Endothelial cell of umbilical vein (primary cell): ENCODE measurements at regions not wholly inside any gene's neighbourhood (a gene's known extent, or its start where the extent isn't known, plus 50 kb on each side); places are given as distances from the start of the nearest gene placed in this dataset.

Experiments used
- BruUV-seq: library from RNA; stranded (reverse); fragments of 400-500 nt; replicated peaks from 2 replicates; lab custom pipeline; 2021; lab: Mats Ljungman, UMichigan
- CTCF ChIA-PET: fragments of 300-600, 350-600 bp; sonication (Branson Sonifier 250); formaldehyde crosslinking; loops from one replicate; lab custom pipeline; 2021; ENCODE audit warnings: antibody characterized with exemption, inconsistent platforms; lab: Charles Lee
- POLR2A ChIA-PET: fragments of 300-600, 350-600 bp; sonication (Branson Sonifier 250); formaldehyde crosslinking; loops from one replicate; lab custom pipeline; 2021; ENCODE audit warnings: antibody characterized with exemption, inconsistent platforms; lab: Charles Lee
- DNase-seq: peaks from one replicate; pipeline ENCODE4 v3.0.0-alpha.2; 2011; ENCODE audit warnings: low read depth, low spot score
- FAIRE-seq: peaks from 2 replicates; lab custom pipeline; 2011; peaks lifted over from hg19 to GRCh38; lab: Jason Lieb, UNC
- H2AFZ ChIP-seq: 2 replicates; pipeline ENCODE4 v1.6.0; 2012; ENCODE audit warnings: low read depth, low read length, control low read depth, inconsistent platforms
- H3K27ac ChIP-seq: 2 replicates; pipeline ENCODE4 v1.5.1; 2011; ENCODE audit warnings: low read depth, mild to moderate bottlenecking, control low read depth, low read length, moderate library complexity; ENCODE audit not compliant: insufficient read depth
- H3K27me3 ChIP-seq, 2 experiments: 2 replicates each; pipeline versions ENCODE4 v1.6.0 to v1.6.1; 2011; ENCODE audit warnings: low read length in 2 of 2, mixed read lengths in 1 of 2; ENCODE audit not compliant: control insufficient read depth in 2 of 2, insufficient read depth in 2 of 2
- H3K36me3 ChIP-seq, 2 experiments: 2 replicates in 1 of 2; 3 replicates in 1 of 2; pipeline ENCODE4 v1.5.1; 2011; ENCODE audit warnings: low read length in 2 of 2, mild to moderate bottlenecking in 1 of 2, moderate library complexity in 1 of 2; ENCODE audit not compliant: control insufficient read depth in 2 of 2, insufficient read depth in 2 of 2; ENCODE audit errors: extremely low read depth in 1 of 2
- H3K4me1 ChIP-seq: 3 replicates; pipeline ENCODE4 v1.5.1; 2011; ENCODE audit warnings: mild to moderate bottlenecking, low read length; ENCODE audit not compliant: control insufficient read depth, insufficient read depth; ENCODE audit errors: extremely low read depth
- H3K4me2 ChIP-seq: 2 replicates; pipeline ENCODE4 v1.6.1; 2011; ENCODE audit warnings: low read length, control low read depth, mixed read lengths; ENCODE audit not compliant: insufficient read depth
- H3K4me3 ChIP-seq, 3 experiments: fragments of 200-600 bp in 1 of 3; sonication (generic), shearing (Covaris generic) in 1 of 3; replicated peaks in 1 of 3; 2 replicates each; pipeline ENCODE4 v1.5.1; 2011 to 2016; ENCODE audit warnings: control low read depth in 3 of 3, low read length in 3 of 3, mild to moderate bottlenecking in 2 of 3, inconsistent platforms in 1 of 3, low read depth in 1 of 3, moderate library complexity in 1 of 3; ENCODE audit not compliant: insufficient read depth in 1 of 3
- H3K79me2 ChIP-seq: 2 replicates; pipeline ENCODE4 v1.6.0; 2012; ENCODE audit warnings: low read length, inconsistent platforms; ENCODE audit not compliant: control insufficient read depth, insufficient read depth
- H3K9ac ChIP-seq: replicated peaks from 2 replicates; pipeline ENCODE3; 2011; ENCODE audit warnings: low read length, control low read depth; ENCODE audit not compliant: insufficient read depth; ENCODE audit errors: extremely low read depth
- H3K9me1 ChIP-seq: replicated peaks from 3 replicates; pipeline ENCODE4 v1.6.0; 2011; ENCODE audit warnings: mild to moderate bottlenecking, low read length; ENCODE audit not compliant: control insufficient read depth, insufficient read depth; ENCODE audit errors: extremely low read depth
- H3K9me3 ChIP-seq: replicated peaks from 2 replicates; pipeline ENCODE4 v1.5.1; 2012; ENCODE audit warnings: low read length, inconsistent platforms; ENCODE audit not compliant: control insufficient read depth, insufficient read depth
- H4K20me1 ChIP-seq: replicated peaks from 2 replicates; pipeline ENCODE3; 2011; ENCODE audit warnings: mild to moderate bottlenecking, low read length; ENCODE audit not compliant: control insufficient read depth, insufficient read depth; ENCODE audit errors: extremely low read depth
- EZH2 ChIP-seq: IDR thresholded peaks from 2 replicates; pipeline ENCODE4 v1.6.1; 2012; ENCODE audit warnings: borderline replicate concordance, low read depth, mild to moderate bottlenecking, moderate library complexity, low read length, inconsistent platforms; ENCODE audit not compliant: severe bottlenecking
- FOS ChIP-seq: IDR thresholded peaks from 2 replicates; pipeline ENCODE4 v1.6.1; 2011; ENCODE audit warnings: mild to moderate bottlenecking, low read length, moderate library complexity, borderline replicate concordance; ENCODE audit not compliant: insufficient read depth
- GATA2 ChIP-seq: IDR thresholded peaks from 2 replicates; pipeline ENCODE4 v1.7.0; 2011; ENCODE audit warnings: low read depth, mild to moderate bottlenecking, moderate library complexity, mixed read lengths, low read length; ENCODE audit not compliant: insufficient read length, insufficient read depth
- JUN ChIP-seq: IDR thresholded peaks from 2 replicates; pipeline ENCODE4 v1.6.1; 2011; ENCODE audit warnings: borderline replicate concordance, low read depth; ENCODE audit not compliant: insufficient read length, insufficient read depth
- MAX ChIP-seq: IDR thresholded peaks from 2 replicates; pipeline ENCODE4 v1.6.1; 2011; ENCODE audit not compliant: insufficient read depth, insufficient read length
- MYC ChIP-seq: IDR thresholded peaks from one replicate; pipeline ENCODE4 v1.6.1; 2011; ENCODE audit warnings: mild to moderate bottlenecking, low read depth, low read length
- POLR2A ChIP-seq: IDR thresholded peaks from 2 replicates; pipeline ENCODE4 v1.6.1; 2012; ENCODE audit warnings: low read depth, mild to moderate bottlenecking, control low read depth, low read length
- POLR2AphosphoS5 ChIP-seq: IDR thresholded peaks from 2 replicates; pipeline ENCODE4 v1.6.1; 2012; ENCODE audit warnings: low read depth, mild to moderate bottlenecking, control low read depth, low read length, moderate library complexity; ENCODE audit not compliant: insufficient read depth
- dilution Hi-C: fragments of 300-500 bp; cut with MboI; formaldehyde crosslinking; loops from one replicate; pipeline ENCODE4 v1.15.0; 2019; ENCODE audit warnings: low sequenced_read_pairs; ENCODE audit not compliant: extremely low pct_ligation_motif_present
- intact Hi-C: fragments of 100-400 bp; cut with micrococcal nuclease; formaldehyde crosslinking; loops from one replicate; pipeline ENCODE4 v1.10.0; 2022
- TF ChIP-seq, protein P1 (sequence below), 2 donors: IDR thresholded peaks; 1 replicate in 1 of 2; 2 replicates in 1 of 2; pipeline ENCODE4 v1.5.1; 2011; ENCODE audit warnings: low read length in 2 of 2, mild to moderate bottlenecking in 2 of 2, moderate library complexity in 2 of 2, control low read depth in 1 of 2, inconsistent platforms in 1 of 2, low read depth in 1 of 2; ENCODE audit not compliant: insufficient read depth in 1 of 2; ENCODE audit errors: extremely low read depth in 1 of 2

DNA sequence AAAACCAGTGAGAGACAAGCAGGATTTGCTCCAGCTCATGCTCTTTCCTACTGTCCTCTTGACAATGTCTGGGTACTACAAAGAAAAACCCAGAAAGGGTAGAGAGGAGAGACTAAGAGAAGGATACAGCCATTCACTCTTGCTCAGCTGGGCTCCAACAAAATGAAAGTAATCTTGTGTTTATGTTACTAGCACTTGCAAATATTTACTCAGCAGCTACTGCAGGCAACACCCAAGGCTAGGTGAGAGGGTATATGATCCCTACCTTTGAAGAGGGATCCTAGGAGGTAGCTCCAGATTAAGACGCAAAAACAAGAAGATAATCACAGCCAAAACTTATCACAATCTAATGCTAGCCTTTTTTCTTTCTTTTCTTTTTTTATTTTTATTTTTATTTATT lies 329.6 kb upstream of the ACVR2A start:
- H2AFZ ChIP-seq = no peak overlapping the region
- CTCF ChIA-PET = no interaction called here
- FAIRE-seq = no peak

More for the DNA sequence above, 329.6 kb upstream of the ACVR2A start:
- Histone ChIP-seq H3K27me3 (no peaks in the 10 kb centered on the region), H3K9me3 (no peaks in the 10 kb centered on the region), H3K4me1 (no peaks in the 10 kb centered on the region), H3K9me1 (no peaks in the 10 kb centered on the region), H3K27ac (no peak overlapping the region), H3K4me2 (no peak overlapping the region), H4K20me1 (no peaks in the 10 kb centered on the region), H3K9ac (no peak overlapping the region), H3K79me2 (no peaks in the 10 kb centered on the region), H3K36me3 (no peaks in the 10 kb centered on the region), H3K4me3 (no peak overlapping the region)
- intact Hi-C loops = no loop called here
- dilution Hi-C loops = no loop called here
- DNase-seq = no peak
- POLR2A ChIA-PET = no interaction called here
- no TSS peak for BruUV-seq
- TF ChIP-seq MAX (no peak), FOS (no peak), EZH2 (no peak), JUN (no peak), POLR2A (no peak), POLR2AphosphoS5 (no peak), MYC (no peak), GATA2 (no peak)
- TF ChIP-seq, protein P1, sequence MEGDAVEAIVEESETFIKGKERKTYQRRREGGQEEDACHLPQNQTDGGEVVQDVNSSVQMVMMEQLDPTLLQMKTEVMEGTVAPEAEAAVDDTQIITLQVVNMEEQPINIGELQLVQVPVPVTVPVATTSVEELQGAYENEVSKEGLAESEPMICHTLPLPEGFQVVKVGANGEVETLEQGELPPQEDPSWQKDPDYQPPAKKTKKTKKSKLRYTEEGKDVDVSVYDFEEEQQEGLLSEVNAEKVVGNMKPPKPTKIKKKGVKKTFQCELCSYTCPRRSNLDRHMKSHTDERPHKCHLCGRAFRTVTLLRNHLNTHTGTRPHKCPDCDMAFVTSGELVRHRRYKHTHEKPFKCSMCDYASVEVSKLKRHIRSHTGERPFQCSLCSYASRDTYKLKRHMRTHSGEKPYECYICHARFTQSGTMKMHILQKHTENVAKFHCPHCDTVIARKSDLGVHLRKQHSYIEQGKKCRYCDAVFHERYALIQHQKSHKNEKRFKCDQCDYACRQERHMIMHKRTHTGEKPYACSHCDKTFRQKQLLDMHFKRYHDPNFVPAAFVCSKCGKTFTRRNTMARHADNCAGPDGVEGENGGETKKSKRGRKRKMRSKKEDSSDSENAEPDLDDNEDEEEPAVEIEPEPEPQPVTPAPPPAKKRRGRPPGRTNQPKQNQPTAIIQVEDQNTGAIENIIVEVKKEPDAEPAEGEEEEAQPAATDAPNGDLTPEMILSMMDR (IDR thresholded peaks at IDR 0.05; ENCODE audit: extremely low read depth in 1 of 2, insufficient read depth in 1 of 2, low read depth in 1 of 2, low read length in 2 of 2) = no peak
